Stimulated activated CD4-positive, alpha-beta T cell treated with anti-CD3 and anti-CD28 coated beads, TNF-alpha, amount 100 ng/mL, for 24 hours (primary cell): ENCODE measurements at regions not wholly inside any gene's neighbourhood (a gene's known extent, or its start where the extent isn't known, plus 50 kb on each side); places are given as distances from the start of the nearest gene placed in this dataset.

Experiments used
- DNase-seq, 3 experiments: peaks; one replicate each; pipeline ENCODE4 v3.0.0-alpha.2; 2020; ENCODE audit warnings: low read depth in 3 of 3

DNA sequence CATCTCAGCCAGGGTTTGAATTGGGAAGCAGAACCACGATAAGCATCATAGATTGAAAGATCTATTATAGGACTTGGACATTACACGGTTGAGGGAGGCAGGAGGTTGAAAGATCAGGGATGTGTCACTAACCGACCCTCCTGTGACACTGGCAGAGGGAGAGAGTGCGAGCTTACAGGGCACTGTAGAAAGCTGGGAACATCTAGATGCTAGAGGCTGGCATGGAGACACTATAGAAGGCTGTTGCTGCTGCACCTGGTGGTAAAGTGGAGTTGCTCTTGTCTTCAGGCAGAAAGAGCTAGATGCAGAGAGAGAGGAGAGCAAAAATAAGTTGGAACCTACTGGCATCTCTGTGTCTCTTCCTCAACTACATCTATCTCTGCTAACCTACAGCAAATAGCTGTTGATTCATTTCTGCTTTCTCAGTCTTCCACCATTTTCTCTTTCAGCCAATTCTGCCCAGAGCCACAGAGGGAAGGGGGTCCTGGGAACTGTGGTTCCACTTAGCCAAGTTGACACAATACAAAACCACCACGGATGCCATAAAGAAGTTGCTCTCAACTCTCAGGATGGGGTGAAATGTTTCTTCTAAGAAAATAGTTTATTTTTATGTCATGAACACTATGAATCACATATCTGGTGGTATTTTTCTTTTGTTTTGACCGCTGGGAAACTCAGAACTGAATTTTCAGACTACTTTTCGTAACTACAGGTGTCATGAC, 155.9 kb downstream of the ZNF281 start:
- no peak for DNase-seq

DNA sequence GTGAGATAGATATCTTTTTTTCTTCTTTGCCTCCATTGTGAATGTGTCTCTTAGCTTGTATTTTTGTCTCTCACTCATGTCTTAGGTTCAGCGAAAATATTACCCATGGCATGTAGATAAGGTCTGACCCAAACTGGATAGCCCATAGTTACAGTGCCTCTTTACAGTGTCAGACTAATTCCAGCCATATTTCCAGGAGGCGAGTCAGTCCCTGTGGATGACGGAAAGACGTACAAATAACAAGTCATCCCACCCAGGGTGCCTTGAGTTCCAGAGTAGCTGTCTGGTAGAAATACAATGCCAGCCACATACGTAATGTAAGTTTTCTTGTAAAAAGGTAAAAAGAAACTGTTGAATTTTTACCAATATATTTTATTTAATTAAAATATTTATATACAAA, 157.3 kb downstream of the ZNF281 start:
- DNase-seq: no peak

DNA sequence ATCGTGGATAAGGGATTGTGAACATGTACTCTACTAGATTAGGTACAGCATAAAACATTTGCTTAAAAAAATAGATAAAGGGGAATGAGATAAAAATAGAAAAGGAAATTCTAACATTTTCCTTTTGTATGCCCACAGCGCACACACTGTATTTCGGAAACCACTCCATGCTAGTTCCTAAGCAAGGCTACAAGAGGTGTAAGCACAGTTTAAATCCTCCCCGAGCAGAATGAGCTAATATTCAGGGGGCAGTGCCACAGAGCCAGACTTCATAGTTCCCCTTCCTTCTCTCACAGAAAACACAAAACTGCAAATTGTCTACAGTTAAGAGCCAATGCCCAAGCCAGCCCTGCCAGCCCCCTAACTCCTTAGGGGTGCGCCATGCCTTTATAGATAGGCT, 159.4 kb downstream of the ZNF281 start:
- no peak for DNase-seq

GRCh38 chr1:200248541-200248940, 161.3 kb downstream of the ZNF281 start:
- DNase-seq: no peak

- no peak for DNase-seq
Observed at GRCh38 chr1:200247518-200247917, 162.3 kb downstream of the ZNF281 start.

DNA sequence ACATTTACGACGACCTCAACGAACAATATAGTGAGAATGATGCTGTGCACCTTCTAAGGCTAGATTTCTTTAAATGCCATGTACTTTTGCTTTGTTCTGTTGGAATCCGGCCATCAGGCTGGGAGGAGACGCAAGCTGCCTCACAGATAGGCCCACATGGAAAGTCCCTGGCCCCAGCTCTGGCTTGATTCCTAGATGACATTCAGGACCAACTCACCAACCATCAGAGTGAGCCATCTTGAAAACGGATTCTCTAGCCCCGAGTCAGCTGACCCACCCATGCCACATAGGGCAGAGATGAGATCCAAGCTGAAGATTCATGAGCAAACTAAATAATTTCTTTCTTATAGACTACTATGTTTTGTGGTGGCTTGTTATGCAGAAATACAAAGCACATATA, 164.4 kb downstream of the ZNF281 start:
- no peak for DNase-seq

GRCh38 chr1:200243042-200243437, 166.8 kb downstream of the ZNF281 start:
- DNase-seq: no peak

DNA sequence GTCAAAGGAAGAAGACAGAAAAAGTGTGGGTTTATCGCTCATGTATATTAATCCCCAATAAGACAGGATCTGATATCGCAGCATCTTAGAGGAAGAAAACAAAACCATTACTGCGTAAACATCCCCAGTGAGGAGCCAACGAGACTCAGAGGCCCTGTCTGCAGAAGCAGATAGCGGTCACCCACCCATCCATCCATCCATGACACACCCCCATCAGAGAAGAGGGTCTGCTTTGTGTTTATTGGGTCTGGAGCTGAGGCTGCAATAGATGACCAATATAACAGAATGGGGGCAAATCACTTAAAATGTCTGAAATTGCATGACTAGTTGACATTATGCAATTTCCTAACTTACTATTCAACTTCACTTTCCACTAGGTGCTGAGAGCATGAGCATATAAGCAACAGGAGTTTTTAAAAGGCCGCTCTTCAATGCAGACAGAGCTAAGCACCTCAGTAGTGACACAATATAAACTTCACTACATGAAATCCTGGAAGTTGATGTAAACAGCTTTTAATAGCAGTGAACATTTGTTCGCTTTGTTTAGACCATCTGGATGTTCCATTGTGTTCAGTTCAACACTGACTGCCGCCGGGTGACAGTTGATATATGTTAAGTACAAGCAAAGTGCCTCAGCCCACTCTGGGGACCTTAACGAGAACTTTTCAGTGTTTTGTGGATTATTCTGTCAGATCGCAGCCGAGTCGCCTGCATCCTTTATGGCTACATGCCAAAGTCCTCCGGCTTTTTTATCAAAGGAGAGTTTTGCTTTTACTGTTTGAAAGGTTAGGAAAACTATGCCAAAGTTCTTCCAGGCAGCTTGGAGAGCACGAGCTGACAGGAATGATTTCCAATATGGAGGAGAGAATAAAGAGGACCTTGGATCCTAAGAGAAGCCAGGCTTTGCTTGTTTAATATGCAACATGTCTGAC, 167.5 kb downstream of the ZNF281 start:
- no peak for DNase-seq

GRCh38 chr1:200240656-200241055, 169.2 kb downstream of the ZNF281 start:
- DNase-seq: no peak

DNA sequence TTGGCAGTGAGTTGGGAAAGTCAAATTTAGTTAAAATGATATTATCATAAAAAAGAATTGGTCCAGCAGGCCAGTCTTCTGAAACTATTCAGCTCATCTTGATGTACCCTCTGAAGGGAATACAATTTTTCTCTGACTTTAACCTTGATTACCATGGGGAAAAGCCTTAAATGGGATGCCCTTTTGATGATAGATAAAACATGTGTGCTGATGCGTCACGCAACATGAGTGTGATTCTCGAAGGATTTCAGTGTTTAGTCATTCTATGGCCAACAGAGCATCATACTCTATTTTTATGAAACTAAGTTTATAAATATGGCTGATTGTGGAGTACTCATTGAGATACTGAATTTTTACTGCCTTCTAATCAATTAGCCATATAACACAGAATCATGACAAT, 171.5 kb downstream of the ZNF281 start:
- DNase-seq: no peak

DNA sequence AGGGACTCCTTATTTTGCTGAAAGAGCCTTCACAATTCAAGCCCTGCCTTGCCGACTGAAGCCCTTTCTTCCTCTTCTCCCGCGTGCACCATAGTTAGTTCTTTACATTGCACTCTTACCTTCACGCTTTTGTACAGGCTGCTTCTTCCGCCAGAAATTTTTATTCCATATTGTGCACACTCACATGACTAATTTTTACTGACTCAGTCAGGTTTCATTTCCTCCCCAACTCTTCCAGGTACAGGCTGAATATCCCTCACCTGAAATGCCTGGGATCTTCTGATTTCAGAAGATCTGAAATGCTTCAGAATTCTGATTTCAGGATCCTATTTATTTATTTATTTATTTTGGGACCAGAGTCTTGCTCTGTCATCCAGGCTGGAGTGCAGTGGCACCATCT, 172.8 kb downstream of the ZNF281 start:
- DNase-seq: no peak

- no peak for DNase-seq
Observed at GRCh38 chr1:200234938-200235337, 174.9 kb downstream of the ZNF281 start.

- DNase-seq: no peak
Observed at GRCh38 chr1:200233393-200233792, 176.4 kb downstream of the ZNF281 start.

GRCh38 chr1:200231787-200232231, 178.0 kb downstream of the ZNF281 start:
- no peak for DNase-seq

- DNase-seq: no peak
Observed at GRCh38 chr1:200230671-200231070, 179.2 kb downstream of the ZNF281 start.

- no peak for DNase-seq
Observed at GRCh38 chr1:200228486-200228885, 181.3 kb downstream of the ZNF281 start.

- DNase-seq: no peak
Observed at GRCh38 chr1:200228081-200228480, 181.8 kb downstream of the ZNF281 start.
